SK-N-MC (cell line): ENCODE measurements at regions not wholly inside any gene's neighbourhood (a gene's known extent, or its start where the extent isn't known, plus 50 kb on each side); places are given as distances from the start of the nearest gene placed in this dataset.
A peak's percentile ranks its signal among the peaks of the same experiment; 100 is the strongest.

Experiments
- DNase-seq: peaks from one replicate; pipeline ENCODE4 v3.0.0-alpha.2; 2011; ENCODE audit warnings: low read depth, low spot score
- H3K27ac ChIP-seq: fragments of 200-600 bp; sonication (generic); 2 replicates; pipeline ENCODE4 v1.5.1; 2016; ENCODE audit warnings: mixed run types
- H3K36me3 ChIP-seq: fragments of 200-600 bp; sonication (generic); 2 replicates; pipeline ENCODE4 v1.6.1; 2017; ENCODE audit warnings: antibody characterized with exemption, low read length, mixed read lengths; ENCODE audit not compliant: insufficient read depth
- H3K4me3 ChIP-seq: fragments of 200-600 bp; sonication (generic); 2 replicates; pipeline ENCODE4 v1.5.1; 2016
- H3K9ac ChIP-seq: fragments of 200-600 bp; sonication (generic); 2 replicates; pipeline ENCODE4 v1.8.0; 2017; ENCODE audit warnings: mixed run types, mixed read lengths; ENCODE audit not compliant: insufficient read length
- H3K9me3 ChIP-seq: fragments of 200-600 bp; sonication (generic); 2 replicates; pipeline ENCODE4 v1.6.1; 2017; ENCODE audit warnings: low read depth, mild to moderate bottlenecking, antibody characterized with exemption, low read length, moderate library complexity, mixed read lengths
- EZH2 ChIP-seq: fragments of 200-600 bp; sonication (generic); IDR thresholded peaks from one replicate; pipeline ENCODE4 v1.6.1; 2017; ENCODE audit warnings: antibody characterized with exemption
- FOXP2 ChIP-seq: optimal IDR thresholded peaks from 2 replicates; pipeline ENCODE3; 2011; ENCODE audit warnings: mild to moderate bottlenecking, moderate library complexity; ENCODE audit not compliant: insufficient read depth; ENCODE audit errors: extremely low read length, control extremely low read depth
- POLR2AphosphoS5 ChIP-seq: IDR thresholded peaks from 2 replicates; pipeline ENCODE4 v1.6.1; 2012; ENCODE audit warnings: mild to moderate bottlenecking, low read depth, low read length, borderline replicate concordance

DNA sequence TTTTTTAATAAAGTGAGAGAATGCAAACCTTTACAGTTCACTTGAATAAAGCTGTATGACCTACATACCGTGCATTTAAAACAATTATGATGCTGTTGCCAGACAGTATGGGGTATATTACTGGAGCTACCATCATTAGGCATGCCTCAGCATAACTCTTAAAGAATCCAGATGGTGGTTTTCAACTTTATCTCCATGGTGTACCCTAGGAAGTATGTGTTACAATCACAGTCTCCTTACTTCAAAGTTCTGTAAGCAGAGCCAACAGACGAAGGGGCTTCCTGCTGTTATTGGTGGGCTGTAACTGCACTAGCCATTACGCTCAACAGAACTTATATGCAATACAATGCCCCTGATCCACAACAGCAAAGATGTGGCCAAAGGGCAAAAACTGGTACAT, 803.3 kb downstream of the DTWD2 start:
- DNase-seq, result no peak
- no peak overlapping the region for H3K9ac ChIP-seq
- no peaks in the 10 kb centered on the region for H3K36me3 ChIP-seq
- no peaks in the 10 kb centered on the region for H3K9me3 ChIP-seq
- no peak overlapping the region for H3K27ac ChIP-seq
- H3K4me3 ChIP-seq, result no peak overlapping the region
- no peak for TF ChIP-seq POLR2AphosphoS5
- TF ChIP-seq EZH2, result no peak
- TF ChIP-seq FOXP2, result no peak

DNA sequence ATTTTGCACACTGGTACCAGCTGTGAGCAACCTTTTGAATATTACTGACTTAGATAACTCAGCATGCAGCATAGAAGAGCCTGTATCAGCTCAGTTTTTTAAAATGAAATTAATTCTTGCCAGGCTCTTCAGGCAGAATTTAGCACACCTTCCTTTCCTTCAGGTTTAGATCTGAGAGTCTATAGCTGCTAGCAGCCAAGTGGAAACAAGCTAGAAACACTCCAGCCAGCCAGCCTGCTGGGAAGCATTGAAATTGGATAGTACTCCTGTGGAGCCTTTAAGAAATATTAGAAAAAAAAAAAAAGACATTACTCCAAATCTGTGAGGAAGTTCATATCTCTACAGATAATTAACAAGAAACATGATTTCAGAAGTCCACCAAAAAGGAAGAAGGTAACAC, 812.2 kb downstream of the DTWD2 start:
- no peak for TF ChIP-seq POLR2AphosphoS5
- TF ChIP-seq FOXP2, result no peak
- no peak for TF ChIP-seq EZH2
- Histone ChIP-seq H3K27ac (no peak overlapping the region), H3K36me3 (no peaks in the 10 kb centered on the region), H3K4me3 (no peak overlapping the region), H3K9me3 (no peaks in the 10 kb centered on the region), H3K9ac (no peak overlapping the region)
- DNase-seq, result no peak

DNA sequence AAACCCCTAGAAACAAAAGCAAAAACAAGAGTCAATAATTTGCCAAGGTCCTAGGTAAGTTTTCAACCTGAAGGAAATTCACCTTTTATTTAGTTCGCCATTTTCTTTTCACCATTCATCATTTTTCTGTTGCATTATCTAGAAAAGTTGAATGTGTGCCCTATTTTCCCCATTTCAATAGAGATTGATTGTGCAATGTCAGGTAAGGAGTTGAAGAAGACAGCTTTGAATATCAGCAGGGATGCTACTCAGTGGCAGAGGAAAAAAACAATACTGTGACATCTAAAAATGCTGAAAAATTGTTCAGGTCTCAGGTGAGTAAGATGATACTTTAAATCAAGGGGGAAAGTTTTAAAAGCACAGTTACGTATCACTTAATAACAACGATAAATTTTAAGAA, 813.7 kb downstream of the DTWD2 start:
- DNase-seq, result no peak

DNA sequence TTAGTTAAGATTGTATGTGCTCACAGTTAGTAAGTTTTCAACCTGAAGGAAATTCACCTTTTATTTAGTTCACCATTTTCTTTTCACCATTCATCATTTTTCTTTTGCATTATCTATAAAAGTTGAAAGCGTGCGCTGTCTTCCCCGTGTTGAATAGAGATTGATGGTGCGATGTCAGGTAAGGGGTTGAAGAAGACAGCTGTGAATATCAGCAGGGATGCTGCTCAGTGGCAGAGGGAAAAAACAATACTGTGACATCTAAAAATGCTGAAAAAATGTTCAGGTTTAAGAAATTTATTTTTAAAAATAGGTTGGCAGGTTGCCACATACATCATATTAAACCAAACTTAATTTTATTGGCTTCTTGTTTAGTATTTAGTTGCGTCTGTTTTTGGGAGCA, 815.0 kb downstream of the DTWD2 start:
- TF ChIP-seq EZH2 (no peak), POLR2AphosphoS5 (no peak), FOXP2 (no peak)
- H3K36me3 ChIP-seq, result no peaks in the 10 kb centered on the region
- no peak overlapping the region for H3K4me3 ChIP-seq
- DNase-seq, result no peak
- H3K9ac ChIP-seq, result no peak overlapping the region
- H3K9me3 ChIP-seq, result no peaks in the 10 kb centered on the region
- no peak overlapping the region for H3K27ac ChIP-seq

More for the DNA sequence above, 813.7 kb downstream of the DTWD2 start:
- Histone ChIP-seq H3K27ac (no peak overlapping the region), H3K36me3 (no peaks in the 10 kb centered on the region), H3K9ac (no peak overlapping the region), H3K4me3 (no peak overlapping the region), H3K9me3 (no peaks in the 10 kb centered on the region)
- TF ChIP-seq EZH2 (no peak), FOXP2 (no peak), POLR2AphosphoS5 (no peak)

DNA sequence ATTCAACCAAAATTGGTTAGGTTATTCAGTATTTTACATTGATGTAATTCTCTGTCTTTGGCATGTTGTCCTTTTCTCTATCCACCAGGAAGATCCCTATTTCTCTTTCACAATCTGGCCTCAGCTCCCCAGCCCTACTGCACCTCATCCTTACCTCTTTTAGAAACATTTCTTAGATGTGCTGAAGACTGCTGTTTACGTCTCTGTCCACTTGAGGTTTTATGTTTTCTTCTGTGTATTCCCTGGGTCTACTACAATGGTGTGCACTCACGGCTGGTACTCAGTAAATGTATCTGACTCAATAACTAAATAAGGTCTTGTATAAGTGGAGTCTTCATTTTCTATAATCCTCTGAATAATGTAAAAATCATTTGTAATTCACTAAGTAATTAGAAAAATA, 822.7 kb downstream of the DTWD2 start:
- Histone ChIP-seq H3K4me3 (no peak overlapping the region), H3K9me3 (no peaks in the 10 kb centered on the region), H3K9ac (no peak overlapping the region), H3K36me3 (no peaks in the 10 kb centered on the region), H3K27ac (no peak overlapping the region)
- TF ChIP-seq POLR2AphosphoS5 (no peak), FOXP2 (no peak), EZH2 (no peak)
- DNase-seq, result no peak

DNA sequence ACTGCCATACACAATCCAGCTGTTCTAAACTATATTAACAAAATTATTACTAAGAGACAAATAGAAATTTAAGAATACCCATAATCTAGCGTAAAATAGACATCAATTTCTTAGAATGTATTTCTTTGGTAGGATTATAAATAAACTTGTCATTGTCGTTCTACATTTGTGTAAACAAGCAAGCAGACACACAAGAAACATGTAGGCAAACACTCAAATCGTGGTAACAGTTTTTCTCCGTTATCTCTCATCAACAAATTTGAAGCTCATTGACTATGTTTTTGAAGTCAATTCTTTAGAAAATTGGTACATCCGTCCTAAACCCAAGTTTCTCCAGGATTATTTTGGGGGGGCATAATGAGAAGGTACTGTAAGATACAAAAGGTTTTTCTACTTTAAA, 832.2 kb downstream of the DTWD2 start:
- TF ChIP-seq EZH2 (no peak), POLR2AphosphoS5 (no peak), FOXP2 (no peak)
- no peak for DNase-seq
- no peaks in the 10 kb centered on the region for H3K9me3 ChIP-seq
- no peaks in the 10 kb centered on the region for H3K36me3 ChIP-seq
- no peak overlapping the region for H3K4me3 ChIP-seq
- no peak overlapping the region for H3K27ac ChIP-seq
- no peak overlapping the region for H3K9ac ChIP-seq

DNA sequence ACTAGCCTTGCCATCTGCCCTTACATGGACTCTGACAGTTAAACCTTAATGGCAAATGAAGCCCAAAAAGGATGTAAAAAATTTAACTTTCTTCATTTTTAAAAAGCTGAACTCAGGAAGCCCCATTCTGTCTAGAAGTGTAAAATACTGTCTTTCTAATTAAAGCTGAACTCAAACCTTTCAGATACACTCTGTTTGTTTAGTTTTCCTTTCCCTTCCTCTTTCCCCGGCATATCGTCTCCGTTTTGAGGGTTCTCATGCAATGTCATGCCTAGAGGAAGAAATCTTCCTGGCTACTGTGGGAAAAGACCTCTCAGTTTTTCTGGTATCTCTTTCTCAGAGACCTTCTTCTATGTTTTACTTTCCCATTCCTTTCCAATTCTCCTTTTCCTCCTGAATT, 841.5 kb downstream of the DTWD2 start:
- H3K36me3 ChIP-seq, result no peaks in the 10 kb centered on the region
- TF ChIP-seq POLR2AphosphoS5, result no peak
- no peak for TF ChIP-seq FOXP2
- TF ChIP-seq EZH2, result no peak
- no peak overlapping the region for H3K9ac ChIP-seq
- H3K9me3 ChIP-seq, result no peaks in the 10 kb centered on the region
- no peak overlapping the region for H3K4me3 ChIP-seq
- no peak for DNase-seq
- no peak overlapping the region for H3K27ac ChIP-seq

DNA sequence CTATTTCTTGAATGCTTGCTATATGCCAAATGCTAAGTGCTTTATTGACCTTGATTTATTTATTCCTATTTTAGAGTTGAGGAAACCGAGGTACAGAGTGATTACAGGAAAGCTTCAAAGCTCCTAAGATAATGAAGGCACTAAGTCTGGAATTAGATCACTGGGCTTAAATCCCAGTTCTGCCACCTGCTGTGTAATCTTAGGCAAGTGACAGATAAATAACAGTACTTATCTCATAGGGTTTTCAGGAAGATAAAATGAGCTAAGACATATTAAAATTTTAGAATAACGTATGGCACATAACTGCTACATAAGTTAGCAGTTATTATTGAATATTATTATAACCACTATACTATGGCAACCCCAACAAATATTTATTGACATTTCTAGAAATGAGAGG, 843.8 kb downstream of the DTWD2 start:
- DNase-seq, result no peak
- H3K36me3 ChIP-seq, result no peaks in the 10 kb centered on the region
- H3K9me3 ChIP-seq, result no peaks in the 10 kb centered on the region
- H3K4me3 ChIP-seq, result no peak overlapping the region
- TF ChIP-seq EZH2 (no peak), POLR2AphosphoS5 (no peak), FOXP2 (no peak)
- no peak overlapping the region for H3K27ac ChIP-seq
- no peak overlapping the region for H3K9ac ChIP-seq

DNA sequence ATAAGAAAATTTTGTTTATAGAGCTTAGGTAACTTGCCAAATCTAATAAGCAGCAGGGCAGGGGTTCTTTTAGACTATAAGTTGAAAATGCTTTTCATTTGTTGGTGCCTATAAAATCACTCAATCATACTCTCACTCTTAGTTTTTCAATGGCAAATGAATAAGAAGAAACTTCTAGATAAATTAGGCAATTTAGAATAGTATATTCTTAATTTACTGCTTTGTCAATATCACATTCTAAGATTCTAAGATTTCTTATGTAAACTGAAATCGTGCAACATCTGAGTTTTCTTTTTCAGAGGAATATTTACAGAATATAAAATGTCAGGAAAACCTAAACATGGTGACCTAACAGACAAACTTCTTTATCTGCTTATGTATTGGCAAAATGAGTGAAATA, 849.0 kb downstream of the DTWD2 start:
- Histone ChIP-seq H3K36me3 (no peaks in the 10 kb centered on the region), H3K9ac (no peak overlapping the region), H3K27ac (no peak overlapping the region), H3K9me3 (no peaks in the 10 kb centered on the region), H3K4me3 (no peak overlapping the region)
- no peak for DNase-seq
- TF ChIP-seq EZH2, result no peak
- no peak for TF ChIP-seq POLR2AphosphoS5
- no peak for TF ChIP-seq FOXP2

DNA sequence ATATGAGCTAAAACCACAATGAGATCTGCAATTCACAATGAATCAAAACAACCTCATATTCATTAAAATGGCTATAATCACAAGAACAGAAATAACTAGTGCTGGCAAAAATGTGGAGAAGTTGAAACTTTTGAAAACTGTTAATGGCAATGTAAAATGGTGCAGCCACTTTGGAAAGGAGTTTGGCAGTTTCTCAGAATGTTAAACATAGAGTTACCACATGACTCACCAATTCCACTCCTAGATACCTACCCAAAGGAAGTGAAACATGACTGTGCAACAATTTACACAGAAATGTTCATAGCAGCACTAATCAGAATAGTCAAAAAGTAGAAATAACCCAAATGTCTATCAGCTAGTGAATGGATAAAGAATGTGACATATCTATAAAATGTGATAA, 862.2 kb downstream of the DTWD2 start:
- Histone ChIP-seq H3K36me3 (no peaks in the 10 kb centered on the region), H3K9me3 (no peaks in the 10 kb centered on the region), H3K27ac (no peak overlapping the region), H3K9ac (no peak overlapping the region), H3K4me3 (no peak overlapping the region)
- TF ChIP-seq EZH2 (no peak), POLR2AphosphoS5 (no peak), FOXP2 (no peak)
- peak; percentile 1 for DNase-seq
